ENCODE measurements at regions not wholly inside any gene's neighbourhood (a gene's known extent, or its start where the extent isn't known, plus 50 kb on each side); places are given as distances from the start of the nearest gene placed in this dataset.

- H3K9me2 ChIP-seq (ENCODE audit: insufficient read depth): no peaks in the 10 kb centered on the region
- no peaks in the 10 kb centered on the region for H4K20me1 ChIP-seq (ENCODE audit: insufficient read depth)
- H3K27me3 ChIP-seq (ENCODE audit: insufficient read depth, low read length): no peaks in the 10 kb centered on the region
- H2AFZ ChIP-seq (ENCODE audit: low read depth, low read length, poor library complexity, severe bottlenecking): no peak overlapping the region
- CTCF ChIA-PET: no interaction called here
- H3K4me2 ChIP-seq (ENCODE audit: low read length): no peak overlapping the region
- BruUV-seq (replicated peaks): no TSS peak
- no peak overlapping the region for H3K9ac ChIP-seq (ENCODE audit: low read length)
- RAD21 ChIA-PET (ENCODE audit: low non-redundant PET in 1 of 2, low total read pairs in 2 of 2, uncharacterized antibody in 2 of 2, unreplicated experiment in 2 of 2): no interaction called here
- H3K79me2 ChIP-seq (ENCODE audit: insufficient read depth, low read length): no peaks in the 10 kb centered on the region
- H3K9me3 ChIP-seq (ENCODE audit: control insufficient read depth in 1 of 2, insufficient read depth in 1 of 2, low read depth in 1 of 2, low read length in 2 of 2): no peaks in the 10 kb centered on the region
- ATAC-seq (no peak), DNase-seq (ENCODE audit: low read depth, low spot score) (no peak)
- no peak overlapping the region for H3K4me3 ChIP-seq (replicated peaks in 1 of 2; ENCODE audit: low read depth in 1 of 2, low read length in 2 of 2)
- peaks cover 0 to 7% of the 10 kb centered on the region in 2 experiments; a peak in 1 of 4 replicates for H3K4me1 ChIP-seq (ENCODE audit: control insufficient read depth in 1 of 2, insufficient read depth in 2 of 2, low read length in 2 of 2)
- no peaks in the 10 kb centered on the region for H3K36me3 ChIP-seq (ENCODE audit: control insufficient read depth in 1 of 2, insufficient read depth in 2 of 2, low read length in 2 of 2)
- POLR2A ChIA-PET: no interaction called here
- no peak for TF ChIP-seq JUND (IDR thresholded peaks at IDR 0.05)
- no peak for TF ChIP-seq SP1 (IDR thresholded peaks at IDR 0.05; ENCODE audit: low read depth)
- TF ChIP-seq EGR1 (IDR thresholded peaks at IDR 0.05; ENCODE audit: low read depth): no peak
- no peak for TF ChIP-seq EZH2 (IDR thresholded peaks at IDR 0.05)
- no peak for TF ChIP-seq CTCF (IDR thresholded peaks at IDR 0.05 in 2 of 3, conservative IDR thresholded peaks at IDR 0.05 in 1 of 3; ENCODE audit: borderline replicate concordance in 1 of 3, insufficient read depth in 1 of 3, low read depth in 2 of 3, low read length in 2 of 3)
- no peak for TF ChIP-seq ATF3 (IDR thresholded peaks at IDR 0.05)
- no peak for TF ChIP-seq SRF (IDR thresholded peaks at IDR 0.05; ENCODE audit: low read depth)
- TF ChIP-seq REST (IDR thresholded peaks at IDR 0.05; ENCODE audit: low read depth): no peak
- no peak for TF ChIP-seq YY1 (IDR thresholded peaks at IDR 0.05; ENCODE audit: extremely low read depth, insufficient replicate concordance, low read depth, low read length)
- TF ChIP-seq ELF1 (IDR thresholded peaks at IDR 0.05; ENCODE audit: borderline replicate concordance, low read depth): no peak
- TF ChIP-seq ZBTB33 (IDR thresholded peaks at IDR 0.05; ENCODE audit: extremely low read depth, insufficient replicate concordance, low read length): no peak
- TF ChIP-seq MAX (IDR thresholded peaks at IDR 0.05): no peak
- TF ChIP-seq POLR2AphosphoS5 (IDR thresholded peaks at IDR 0.05; ENCODE audit: low read depth, low read length): no peak
- no peak for TF ChIP-seq ZNF274 (IDR thresholded peaks at IDR 0.05; ENCODE audit: low read depth, low read length)
- no peak for TF ChIP-seq TCF7L2 (IDR thresholded peaks at IDR 0.05; ENCODE audit: borderline replicate concordance, extremely low read depth, insufficient read depth, insufficient read length)
- TF ChIP-seq FOSL1 (IDR thresholded peaks at IDR 0.05; ENCODE audit: low read depth): no peak
- no peak for TF ChIP-seq RAD21 (IDR thresholded peaks at IDR 0.05; ENCODE audit: low read depth)
- no peak for TF ChIP-seq POLR2A (IDR thresholded peaks at IDR 0.05; ENCODE audit: borderline replicate concordance, extremely low read depth, insufficient read depth, insufficient read length)
- intact Hi-C loops (cut with micrococcal nuclease): no loop called here
- no peak overlapping the region for H3K27ac ChIP-seq (ENCODE audit: low read depth, low read length)
Observed at GRCh38 chr12:111064154-111064553, 143.8 kb upstream of the MYL2 start.
